ENCODE measurements at regions not wholly inside any gene's neighbourhood (a gene's known extent, or its start where the extent isn't known, plus 50 kb on each side); places are given as distances from the start of the nearest gene placed in this dataset.

DNA sequence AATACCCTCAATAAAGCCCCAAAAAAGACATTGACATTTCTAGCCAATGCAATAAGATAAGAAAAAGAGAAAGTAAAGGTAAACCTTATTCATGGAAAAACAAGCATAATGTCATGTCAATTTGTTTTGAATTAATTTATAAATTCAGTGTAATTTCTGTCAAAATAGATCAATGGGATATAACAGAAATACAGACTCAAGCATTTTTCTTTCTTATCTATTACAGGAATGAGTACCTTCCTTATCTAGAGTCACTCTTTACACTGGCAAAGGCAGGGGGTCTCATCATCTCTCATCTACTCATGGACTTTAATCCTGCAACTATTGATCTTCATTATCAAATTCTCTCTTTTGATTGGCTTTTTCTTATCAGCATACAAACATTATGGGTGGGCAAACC, 127.1 kb upstream of the SHH start:
- H3K4me1 Mint-ChIP-seq (ENCODE audit: low read depth, unreplicated experiment), result no peaks in the 10 kb centered on the region
- ChIA-PET CTCF (no interaction called here), POLR2A (no interaction called here)
- H3K27ac Mint-ChIP-seq (ENCODE audit: unreplicated experiment), result no peak overlapping the region
- H3K4me3 Mint-ChIP-seq (ENCODE audit: unreplicated experiment), result no peak overlapping the region
- Histone ChIP-seq H3K27me3 (replicated peaks; ENCODE audit: control insufficient read depth, insufficient read depth, low read length) (no peaks in the 10 kb centered on the region), H3K4me1 (no peaks in the 10 kb centered on the region), H3K36me3 (ENCODE audit: control insufficient read depth, insufficient read depth, low read length) (no peaks in the 10 kb centered on the region), H3K4me3 (ENCODE audit: low read depth, low read length) (no peak overlapping the region), H3K9me3 (no peaks in the 10 kb centered on the region)
- intact Hi-C loops (cut with micrococcal nuclease; ENCODE audit: unreplicated experiment), result no loop called here
- TF ChIP-seq, protein P1, sequence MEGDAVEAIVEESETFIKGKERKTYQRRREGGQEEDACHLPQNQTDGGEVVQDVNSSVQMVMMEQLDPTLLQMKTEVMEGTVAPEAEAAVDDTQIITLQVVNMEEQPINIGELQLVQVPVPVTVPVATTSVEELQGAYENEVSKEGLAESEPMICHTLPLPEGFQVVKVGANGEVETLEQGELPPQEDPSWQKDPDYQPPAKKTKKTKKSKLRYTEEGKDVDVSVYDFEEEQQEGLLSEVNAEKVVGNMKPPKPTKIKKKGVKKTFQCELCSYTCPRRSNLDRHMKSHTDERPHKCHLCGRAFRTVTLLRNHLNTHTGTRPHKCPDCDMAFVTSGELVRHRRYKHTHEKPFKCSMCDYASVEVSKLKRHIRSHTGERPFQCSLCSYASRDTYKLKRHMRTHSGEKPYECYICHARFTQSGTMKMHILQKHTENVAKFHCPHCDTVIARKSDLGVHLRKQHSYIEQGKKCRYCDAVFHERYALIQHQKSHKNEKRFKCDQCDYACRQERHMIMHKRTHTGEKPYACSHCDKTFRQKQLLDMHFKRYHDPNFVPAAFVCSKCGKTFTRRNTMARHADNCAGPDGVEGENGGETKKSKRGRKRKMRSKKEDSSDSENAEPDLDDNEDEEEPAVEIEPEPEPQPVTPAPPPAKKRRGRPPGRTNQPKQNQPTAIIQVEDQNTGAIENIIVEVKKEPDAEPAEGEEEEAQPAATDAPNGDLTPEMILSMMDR (IDR thresholded peaks at IDR 0.05; ENCODE audit: insufficient read depth in 1 of 2, low read depth in 1 of 2, low read length in 1 of 2, severe bottlenecking in 1 of 2, unreplicated experiment in 1 of 2), result no peak
- H3K9me3 Mint-ChIP-seq (ENCODE audit: unreplicated experiment), result peaks cover 34% of the 10 kb centered on the region
- BruUV-seq (replicated peaks), result no TSS peak
- H3K36me3 Mint-ChIP-seq (ENCODE audit: insufficient read depth, unreplicated experiment), result no peaks in the 10 kb centered on the region
- H3K27me3 Mint-ChIP-seq (ENCODE audit: insufficient read depth, unreplicated experiment), result peaks cover 4% of the 10 kb centered on the region
- DNase-seq, result no peak

DNA sequence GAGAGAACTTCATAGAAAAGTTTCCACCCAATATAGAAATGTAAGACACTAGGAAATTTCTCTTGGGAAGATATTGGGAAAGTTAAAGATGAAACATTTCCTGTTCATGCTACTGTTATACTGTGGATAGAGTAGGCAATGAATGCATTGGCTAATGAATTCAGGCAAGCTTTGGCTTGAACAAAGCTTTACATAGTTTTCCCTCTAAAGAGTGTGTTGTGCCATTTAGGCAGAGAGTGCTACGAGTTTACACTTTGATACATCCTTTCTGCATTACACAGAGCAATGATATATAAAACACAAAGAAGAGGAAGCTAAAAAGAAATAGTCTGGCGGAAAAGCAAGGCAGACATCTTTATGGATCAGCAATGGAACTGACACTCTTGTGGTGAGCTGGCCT, 125.9 kb upstream of the SHH start:
- Histone ChIP-seq H3K9me3 (no peaks in the 10 kb centered on the region), H3K36me3 (ENCODE audit: control insufficient read depth, insufficient read depth, low read length) (no peaks in the 10 kb centered on the region), H3K27me3 (replicated peaks; ENCODE audit: control insufficient read depth, insufficient read depth, low read length) (no peaks in the 10 kb centered on the region), H3K4me1 (no peaks in the 10 kb centered on the region), H3K4me3 (ENCODE audit: low read depth, low read length) (no peak overlapping the region)
- Mint-ChIP-seq H3K9me3 (ENCODE audit: unreplicated experiment) (peaks cover 35% of the 10 kb centered on the region), H3K4me3 (ENCODE audit: unreplicated experiment) (no peak overlapping the region), H3K36me3 (ENCODE audit: insufficient read depth, unreplicated experiment) (no peaks in the 10 kb centered on the region), H3K27me3 (ENCODE audit: insufficient read depth, unreplicated experiment) (peaks cover 4% of the 10 kb centered on the region), H3K27ac (ENCODE audit: unreplicated experiment) (no peak overlapping the region), H3K4me1 (ENCODE audit: low read depth, unreplicated experiment) (no peaks in the 10 kb centered on the region)
- intact Hi-C loops (cut with micrococcal nuclease; ENCODE audit: unreplicated experiment), result no loop called here
- TF ChIP-seq, protein P1 (IDR thresholded peaks at IDR 0.05; ENCODE audit: insufficient read depth in 1 of 2, low read depth in 1 of 2, low read length in 1 of 2, severe bottlenecking in 1 of 2, unreplicated experiment in 1 of 2), result no peak
- BruUV-seq (replicated peaks), result no TSS peak
- DNase-seq, result no peak
- CTCF ChIA-PET, result no interaction called here
- POLR2A ChIA-PET, result no interaction called here

DNA sequence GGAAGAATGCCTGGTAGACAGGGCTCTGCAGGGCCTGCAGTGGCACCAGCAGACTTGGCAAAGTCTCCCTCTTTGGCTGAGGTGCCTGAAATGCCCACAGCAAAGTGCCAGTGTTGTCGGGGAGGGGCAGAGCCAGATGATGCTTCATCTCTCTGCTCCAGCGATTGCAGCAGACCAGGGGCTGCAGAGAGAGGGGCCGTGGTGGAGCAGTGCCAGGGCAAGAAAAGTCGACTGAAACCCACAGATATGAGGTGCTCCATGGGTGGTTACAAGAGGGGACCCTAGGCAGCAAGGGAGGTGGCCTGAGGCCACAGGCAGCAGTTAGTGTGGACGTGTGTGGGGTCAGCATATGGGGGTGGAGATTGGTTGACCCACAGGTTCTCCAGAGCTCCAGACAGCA, 123.5 kb upstream of the SHH start:
- intact Hi-C loops (cut with micrococcal nuclease; ENCODE audit: unreplicated experiment), result no loop called here
- H3K9me3 Mint-ChIP-seq (ENCODE audit: unreplicated experiment), result peaks cover 34% of the 10 kb centered on the region
- H3K9me3 ChIP-seq, result no peaks in the 10 kb centered on the region

More for the DNA sequence above, 123.5 kb upstream of the SHH start:
- no peaks in the 10 kb centered on the region for H3K36me3 Mint-ChIP-seq (ENCODE audit: insufficient read depth, unreplicated experiment)
- ChIA-PET CTCF (no interaction called here), POLR2A (no interaction called here)
- peaks cover 4% of the 10 kb centered on the region for H3K27me3 Mint-ChIP-seq (ENCODE audit: insufficient read depth, unreplicated experiment)
- no peaks in the 10 kb centered on the region for H3K27me3 ChIP-seq (replicated peaks; ENCODE audit: control insufficient read depth, insufficient read depth, low read length)
- no peaks in the 10 kb centered on the region for H3K4me1 Mint-ChIP-seq (ENCODE audit: low read depth, unreplicated experiment)
- H3K4me1 ChIP-seq, result no peaks in the 10 kb centered on the region
- H3K36me3 ChIP-seq (ENCODE audit: control insufficient read depth, insufficient read depth, low read length), result no peaks in the 10 kb centered on the region
- no peak overlapping the region for H3K4me3 Mint-ChIP-seq (ENCODE audit: unreplicated experiment)
- TF ChIP-seq, protein P1 (IDR thresholded peaks at IDR 0.05; ENCODE audit: insufficient read depth in 1 of 2, low read depth in 1 of 2, low read length in 1 of 2, severe bottlenecking in 1 of 2, unreplicated experiment in 1 of 2), result no peak
- H3K27ac Mint-ChIP-seq (ENCODE audit: unreplicated experiment), result no peak overlapping the region
- BruUV-seq (replicated peaks), result no TSS peak
- no peak overlapping the region for H3K4me3 ChIP-seq (ENCODE audit: low read depth, low read length)
- no peak for DNase-seq
